Neural progenitor cell (in vitro differentiated cells): ENCODE measurements at regions not wholly inside any gene's neighbourhood (a gene's known extent, or its start where the extent isn't known, plus 50 kb on each side); places are given as distances from the start of the nearest gene placed in this dataset.

ENCODE experiments used
- DNase-seq: peaks from one replicate; pipeline ENCODE4 v3.0.0-alpha.2; 2016; ENCODE audit warnings: low spot score
- H2AFZ ChIP-seq: fragments of 200-600 bp; sonication (generic); replicated peaks from 2 replicates; pipeline ENCODE4 v1.6.1; 2016; ENCODE audit warnings: antibody characterized with exemption
- H3F3A ChIP-seq: fragments of 200-600 bp; sonication (generic); 2 replicates; pipeline ENCODE4 v1.6.1; 2016; ENCODE audit warnings: antibody characterized with exemption, low read depth
- H3K27ac ChIP-seq: fragments of 200-600 bp; sonication (generic); 2 replicates; pipeline ENCODE4 v1.5.1; 2016; ENCODE audit warnings: mild to moderate bottlenecking
- H3K27me3 ChIP-seq: fragments of 200-600 bp; sonication (generic); 2 replicates; pipeline ENCODE4 v1.6.1; 2016; ENCODE audit warnings: mild to moderate bottlenecking, moderate library complexity
- H3K36me3 ChIP-seq: fragments of 200-600 bp; sonication (generic); 2 replicates; pipeline ENCODE4 v1.5.1; 2016
- H3K4me1 ChIP-seq: fragments of 200-600 bp; sonication (generic); 2 replicates; pipeline ENCODE4 v1.6.1; 2016; ENCODE audit warnings: mixed run types
- H3K4me2 ChIP-seq: fragments of 200-600 bp; sonication (generic); 2 replicates; pipeline ENCODE4 v1.6.1; 2016
- H3K4me3 ChIP-seq: fragments of 200-600 bp; sonication (generic); 2 replicates; pipeline ENCODE4 v1.5.1; 2016
- H3K79me2 ChIP-seq: fragments of 200-600 bp; sonication (generic); 2 replicates; pipeline ENCODE4 v1.6.1; 2016; ENCODE audit warnings: low read depth
- H3K9ac ChIP-seq: fragments of 200-600 bp; sonication (generic); 2 replicates; pipeline ENCODE4 v1.6.1; 2016
- H3K9me3 ChIP-seq: fragments of 200-600 bp; sonication (generic); 2 replicates; pipeline ENCODE4 v1.5.1; 2016; ENCODE audit warnings: low read depth
- H4K20me1 ChIP-seq: fragments of 200-600 bp; sonication (generic); 2 replicates; pipeline ENCODE4 v1.6.1; 2016; ENCODE audit warnings: low read depth
- H3K27ac Mint-ChIP-seq: 3 replicates; pipeline ENCODE4 v1.8.0; 2021; ENCODE audit warnings: mixed read lengths
- H3K27me3 Mint-ChIP-seq: 2 replicates; pipeline ENCODE4 v1.8.0; 2022; ENCODE audit warnings: low read depth, mild to moderate bottlenecking, inconsistent platforms, moderate library complexity, mixed read lengths; ENCODE audit not compliant: insufficient read depth
- H3K36me3 Mint-ChIP-seq: 3 replicates; pipeline ENCODE4 v1.8.0; 2021; ENCODE audit warnings: mixed read lengths
- H3K4me1 Mint-ChIP-seq: 3 replicates; pipeline ENCODE4 v1.8.0; 2021; ENCODE audit warnings: mixed read lengths
- H3K4me3 Mint-ChIP-seq: 3 replicates; pipeline ENCODE4 v1.8.0; 2021; ENCODE audit warnings: mild to moderate bottlenecking, moderate library complexity, mixed read lengths
- H3K9me3 Mint-ChIP-seq: 3 replicates; pipeline ENCODE4 v1.8.0; 2020; ENCODE audit warnings: mixed read lengths
- EZH2 ChIP-seq: fragments of 200-600 bp; sonication (generic); IDR thresholded peaks from 2 replicates; pipeline ENCODE4 v1.6.1; 2017; ENCODE audit warnings: antibody characterized with exemption, mild to moderate bottlenecking, moderate library complexity
- EZH2phosphoT487 ChIP-seq: fragments of 200-600 bp; sonication (generic); IDR thresholded peaks from 2 replicates; pipeline ENCODE4 v1.6.1; 2017; ENCODE audit warnings: antibody characterized with exemption
- TF ChIP-seq, protein P1 (sequence below): fragments of 200-600 bp; sonication (generic); IDR thresholded peaks from 2 replicates; pipeline ENCODE4 v1.5.1; 2017; ENCODE audit warnings: antibody characterized with exemption, mild to moderate bottlenecking

DNA sequence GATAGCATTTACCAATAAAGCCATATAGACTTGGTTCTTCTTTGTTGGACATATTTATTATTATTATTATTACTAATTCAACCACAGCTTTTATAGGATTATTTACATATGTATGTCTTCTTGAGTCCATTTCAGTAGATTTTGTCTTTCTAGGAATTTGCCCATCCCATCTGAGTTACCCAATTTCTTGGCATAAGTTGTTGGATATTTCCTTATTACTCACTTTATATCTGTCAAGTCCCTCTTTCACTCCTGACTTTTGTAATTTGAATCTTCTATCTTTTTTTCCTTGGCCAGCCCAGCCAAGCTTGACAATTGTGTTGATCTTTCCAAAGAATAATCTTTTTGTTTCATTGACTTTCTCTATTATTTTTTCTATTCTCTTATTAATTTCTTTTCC, 543.7 kb downstream of the SUCLG1 start:
- Histone ChIP-seq H3K9ac (no peak overlapping the region), H3K4me1 (no peaks in the 10 kb centered on the region), H3K36me3 (no peaks in the 10 kb centered on the region), H3K27ac (no peak overlapping the region), H3K79me2 (no peaks in the 10 kb centered on the region), H3K27me3 (no peaks in the 10 kb centered on the region), H4K20me1 (no peaks in the 10 kb centered on the region), H3K4me3 (no peak overlapping the region), H2AFZ (no peak overlapping the region), H3F3A (no peaks in the 10 kb centered on the region), H3K4me2 (no peak overlapping the region), H3K9me3 (no peaks in the 10 kb centered on the region)
- no peaks in the 10 kb centered on the region for H3K4me1 Mint-ChIP-seq
- DNase-seq, result no peak
- H3K27me3 Mint-ChIP-seq, result no peaks in the 10 kb centered on the region
- TF ChIP-seq EZH2phosphoT487 (no peak), EZH2 (no peak)
- TF ChIP-seq, protein P1, sequence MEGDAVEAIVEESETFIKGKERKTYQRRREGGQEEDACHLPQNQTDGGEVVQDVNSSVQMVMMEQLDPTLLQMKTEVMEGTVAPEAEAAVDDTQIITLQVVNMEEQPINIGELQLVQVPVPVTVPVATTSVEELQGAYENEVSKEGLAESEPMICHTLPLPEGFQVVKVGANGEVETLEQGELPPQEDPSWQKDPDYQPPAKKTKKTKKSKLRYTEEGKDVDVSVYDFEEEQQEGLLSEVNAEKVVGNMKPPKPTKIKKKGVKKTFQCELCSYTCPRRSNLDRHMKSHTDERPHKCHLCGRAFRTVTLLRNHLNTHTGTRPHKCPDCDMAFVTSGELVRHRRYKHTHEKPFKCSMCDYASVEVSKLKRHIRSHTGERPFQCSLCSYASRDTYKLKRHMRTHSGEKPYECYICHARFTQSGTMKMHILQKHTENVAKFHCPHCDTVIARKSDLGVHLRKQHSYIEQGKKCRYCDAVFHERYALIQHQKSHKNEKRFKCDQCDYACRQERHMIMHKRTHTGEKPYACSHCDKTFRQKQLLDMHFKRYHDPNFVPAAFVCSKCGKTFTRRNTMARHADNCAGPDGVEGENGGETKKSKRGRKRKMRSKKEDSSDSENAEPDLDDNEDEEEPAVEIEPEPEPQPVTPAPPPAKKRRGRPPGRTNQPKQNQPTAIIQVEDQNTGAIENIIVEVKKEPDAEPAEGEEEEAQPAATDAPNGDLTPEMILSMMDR, result no peak
- H3K27ac Mint-ChIP-seq, result no peak overlapping the region
- H3K9me3 Mint-ChIP-seq, result no peaks in the 10 kb centered on the region
- H3K36me3 Mint-ChIP-seq, result no peaks in the 10 kb centered on the region
- no peak overlapping the region for H3K4me3 Mint-ChIP-seq

DNA sequence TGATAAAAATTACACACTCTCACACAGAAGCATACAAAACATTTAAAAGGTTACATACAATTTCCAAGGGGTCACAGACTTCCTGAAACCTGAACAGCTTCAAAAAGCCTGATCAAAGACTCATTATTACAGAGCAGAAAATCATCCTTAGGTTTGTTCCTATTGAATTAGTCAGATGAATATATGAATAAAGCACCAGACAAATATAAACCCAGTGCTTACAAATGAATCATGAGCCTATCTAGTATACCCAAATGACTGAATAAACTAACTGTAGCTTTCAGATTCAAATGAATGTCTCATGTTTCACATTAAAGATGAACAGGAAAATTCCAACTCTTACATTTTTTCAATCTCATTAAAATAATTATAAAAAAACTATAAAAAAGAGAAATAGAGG, 550.3 kb downstream of the SUCLG1 start:
- H3K4me3 ChIP-seq, result no peak overlapping the region
- H3K27ac ChIP-seq, result no peak overlapping the region
- H3K27me3 ChIP-seq, result no peaks in the 10 kb centered on the region
- no peaks in the 10 kb centered on the region for H3K79me2 ChIP-seq
- H3K9ac ChIP-seq, result no peak overlapping the region
- H3K36me3 ChIP-seq, result no peaks in the 10 kb centered on the region
- TF ChIP-seq EZH2phosphoT487, result no peak
- no peaks in the 10 kb centered on the region for H3K9me3 ChIP-seq
- no peak overlapping the region for H2AFZ ChIP-seq
- H3K4me1 Mint-ChIP-seq, result peaks cover 7% of the 10 kb centered on the region
- H3K27ac Mint-ChIP-seq, result no peak overlapping the region
- no peaks in the 10 kb centered on the region for H3K4me1 ChIP-seq
- DNase-seq, result no peak
- H4K20me1 ChIP-seq, result no peaks in the 10 kb centered on the region
- H3K4me2 ChIP-seq, result no peak overlapping the region
- no peaks in the 10 kb centered on the region for H3F3A ChIP-seq
- no peaks in the 10 kb centered on the region for H3K27me3 Mint-ChIP-seq
- H3K9me3 Mint-ChIP-seq, result no peaks in the 10 kb centered on the region
- H3K4me3 Mint-ChIP-seq, result no peak overlapping the region
- no peaks in the 10 kb centered on the region for H3K36me3 Mint-ChIP-seq

DNA sequence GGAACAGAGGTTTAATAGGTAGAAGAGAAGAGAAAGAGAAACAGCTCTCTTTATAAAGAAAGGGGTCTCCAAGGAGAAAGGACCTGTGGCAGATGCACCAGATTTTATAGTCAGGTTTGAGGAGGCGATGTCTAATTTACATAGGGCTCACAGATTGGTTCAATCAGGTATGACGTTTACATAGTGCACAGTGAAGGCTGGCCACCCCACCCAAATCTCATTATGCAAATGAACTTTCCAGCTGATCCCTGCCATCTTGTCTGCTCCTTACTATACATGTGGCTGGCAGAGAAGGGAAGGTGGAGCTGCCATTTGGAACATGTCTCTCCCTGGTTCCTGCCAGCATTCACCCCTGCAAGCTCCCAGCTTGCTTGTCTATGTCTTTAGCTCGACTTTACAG, 557.8 kb downstream of the SUCLG1 start:
- no peak overlapping the region for H3K27ac Mint-ChIP-seq
- no peak for TF ChIP-seq EZH2phosphoT487
- TF ChIP-seq, protein P1, result no peak
- TF ChIP-seq EZH2, result no peak
- H3K27me3 Mint-ChIP-seq, result no peaks in the 10 kb centered on the region

DNA sequence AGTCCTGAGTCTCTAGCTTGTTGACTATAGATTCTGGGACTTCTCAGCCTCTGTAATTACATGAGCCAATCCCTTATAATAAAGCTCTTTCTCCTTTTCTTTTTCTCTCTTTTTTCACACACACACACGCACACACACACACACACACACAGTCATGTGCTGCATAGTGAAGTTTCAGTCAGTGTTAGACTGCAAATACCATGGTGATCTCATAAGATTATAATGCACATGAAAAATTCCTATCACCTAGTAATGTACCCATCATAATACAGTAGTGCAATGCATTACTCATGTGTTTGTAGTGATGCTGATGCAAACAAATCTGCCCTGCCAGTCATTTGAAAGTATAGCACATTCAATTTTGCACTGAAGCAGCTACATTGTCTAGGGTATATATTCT, 558.2 kb downstream of the SUCLG1 start:
- peaks cover 7% of the 10 kb centered on the region for H3K4me1 Mint-ChIP-seq
- no peak for DNase-seq
- no peaks in the 10 kb centered on the region for H3K36me3 ChIP-seq
- H2AFZ ChIP-seq, result no peak overlapping the region
- H3K9me3 Mint-ChIP-seq, result no peaks in the 10 kb centered on the region
- H3K4me3 ChIP-seq, result no peak overlapping the region
- no peaks in the 10 kb centered on the region for H3K4me1 ChIP-seq
- TF ChIP-seq, protein P1, result no peak
- TF ChIP-seq EZH2phosphoT487 (no peak), EZH2 (no peak)
- H3K27ac ChIP-seq, result no peak overlapping the region
- no peak overlapping the region for H3K27ac Mint-ChIP-seq
- H3K27me3 Mint-ChIP-seq, result no peaks in the 10 kb centered on the region
- H3K9me3 ChIP-seq, result no peaks in the 10 kb centered on the region
- no peaks in the 10 kb centered on the region for H3K79me2 ChIP-seq
- no peaks in the 10 kb centered on the region for H3K27me3 ChIP-seq
- no peak overlapping the region for H3K4me3 Mint-ChIP-seq
- H3K9ac ChIP-seq, result no peak overlapping the region
- H4K20me1 ChIP-seq, result no peaks in the 10 kb centered on the region
- no peaks in the 10 kb centered on the region for H3K36me3 Mint-ChIP-seq
- no peak overlapping the region for H3K4me2 ChIP-seq
- no peaks in the 10 kb centered on the region for H3F3A ChIP-seq

More for the DNA sequence above, 557.8 kb downstream of the SUCLG1 start:
- no peak for DNase-seq
- H4K20me1 ChIP-seq, result no peaks in the 10 kb centered on the region
- H3K36me3 ChIP-seq, result no peaks in the 10 kb centered on the region
- no peak overlapping the region for H3K4me2 ChIP-seq
- H3K27me3 ChIP-seq, result no peaks in the 10 kb centered on the region
- Mint-ChIP-seq H3K4me1 (peaks cover 7% of the 10 kb centered on the region), H3K4me3 (no peak overlapping the region), H3K9me3 (no peaks in the 10 kb centered on the region), H3K36me3 (no peaks in the 10 kb centered on the region)
- H2AFZ ChIP-seq, result no peak overlapping the region
- no peaks in the 10 kb centered on the region for H3K79me2 ChIP-seq
- no peak overlapping the region for H3K4me3 ChIP-seq
- H3K4me1 ChIP-seq, result no peaks in the 10 kb centered on the region
- no peaks in the 10 kb centered on the region for H3F3A ChIP-seq
- H3K9me3 ChIP-seq, result no peaks in the 10 kb centered on the region
- no peak overlapping the region for H3K27ac ChIP-seq
- H3K9ac ChIP-seq, result no peak overlapping the region
